ACC112 (cell line): ENCODE measurements at regions not wholly inside any gene's neighbourhood (a gene's known extent, or its start where the extent isn't known, plus 50 kb on each side); places are given as distances from the start of the nearest gene placed in this dataset.

Experiments
- H2AFZ ChIP-seq: fragments of 200-600 bp; sonication (generic); one replicate; pipeline ENCODE4 v1.6.0; 2017; ENCODE audit warnings: antibody characterized with exemption, low read length; ENCODE audit not compliant: unreplicated experiment
- H3K27ac ChIP-seq: fragments of 200-600 bp; sonication (generic); 2 replicates; pipeline ENCODE4 v1.5.1; 2014; ENCODE audit warnings: low read depth, mild to moderate bottlenecking, antibody characterized with exemption, low read length, moderate library complexity
- H3K27me3 ChIP-seq: fragments of 200-600 bp; sonication (generic); 2 replicates; pipeline ENCODE4 v1.6.1; 2014; ENCODE audit warnings: mild to moderate bottlenecking, antibody characterized with exemption, low read length, moderate library complexity, mixed read lengths; ENCODE audit not compliant: insufficient read depth
- H3K36me3 ChIP-seq: fragments of 200-600 bp; sonication (generic); 2 replicates; pipeline ENCODE4 v1.6.1; 2016; ENCODE audit warnings: mild to moderate bottlenecking, antibody characterized with exemption, low read length, moderate library complexity, mixed read lengths; ENCODE audit not compliant: insufficient read depth
- H3K4me1 ChIP-seq: fragments of 200-600 bp; sonication (generic); one replicate; pipeline ENCODE4 v1.6.1; 2016; ENCODE audit warnings: low read length, mixed read lengths; ENCODE audit not compliant: insufficient read depth, unreplicated experiment, control insufficient read depth
- H3K4me3 ChIP-seq: fragments of 200-600 bp; sonication (generic); 2 replicates; pipeline ENCODE4 v1.5.1; 2014; ENCODE audit warnings: mild to moderate bottlenecking, low read depth, low read length
- H3K79me2 ChIP-seq: fragments of 200-600 bp; sonication (generic); one replicate; pipeline ENCODE4 v1.6.0; 2016; ENCODE audit warnings: low read length; ENCODE audit not compliant: control insufficient read depth, unreplicated experiment, insufficient read depth

- H3K27me3 ChIP-seq = peaks cover 16% of the 10 kb centered on the region
- H3K79me2 ChIP-seq = no peaks in the 10 kb centered on the region
- H3K4me1 ChIP-seq = no peaks in the 10 kb centered on the region
- H2AFZ ChIP-seq = no peak overlapping the region
- H3K27ac ChIP-seq = no peak overlapping the region
- no peaks in the 10 kb centered on the region for H3K36me3 ChIP-seq
- H3K4me3 ChIP-seq = no peak overlapping the region
Measured at GRCh38 chr7:96440328-96440727, 118.4 kb upstream of the SLC25A13 start.

- Histone ChIP-seq H3K4me1 (no peaks in the 10 kb centered on the region), H3K27ac (no peak overlapping the region), H3K79me2 (no peaks in the 10 kb centered on the region), H3K36me3 (no peaks in the 10 kb centered on the region), H3K4me3 (no peak overlapping the region), H2AFZ (no peak overlapping the region), H3K27me3 (peaks cover 12% of the 10 kb centered on the region; the same call in 1 of the 2 replicates)
Measured at GRCh38 chr7:96436880-96437279, 115.0 kb upstream of the SLC25A13 start.

- H3K27me3 ChIP-seq = peaks cover 25% of the 10 kb centered on the region
- no peak overlapping the region for H3K4me3 ChIP-seq
Measured at GRCh38 chr7:96430356-96430755, 108.5 kb upstream of the SLC25A13 start.

GRCh38 chr7:96427143-96427542 is 105.2 kb upstream of the SLC25A13 start:
- Histone ChIP-seq H3K4me3 (no peak overlapping the region), H3K27ac (no peak overlapping the region), H3K36me3 (no peaks in the 10 kb centered on the region), H3K27me3 (peaks cover 34% of the 10 kb centered on the region), H3K4me1 (no peaks in the 10 kb centered on the region), H3K79me2 (no peaks in the 10 kb centered on the region), H2AFZ (no peak overlapping the region)

More at GRCh38 chr7:96430356-96430755, 108.5 kb upstream of the SLC25A13 start:
- Histone ChIP-seq H2AFZ (no peak overlapping the region), H3K79me2 (no peaks in the 10 kb centered on the region), H3K36me3 (no peaks in the 10 kb centered on the region), H3K27ac (no peak overlapping the region), H3K4me1 (no peaks in the 10 kb centered on the region)

- H3K79me2 ChIP-seq = no peaks in the 10 kb centered on the region
- peaks cover 39% of the 10 kb centered on the region for H3K27me3 ChIP-seq
- no peak overlapping the region for H3K27ac ChIP-seq
- H3K4me1 ChIP-seq = no peaks in the 10 kb centered on the region
- H2AFZ ChIP-seq = no peak overlapping the region
- H3K4me3 ChIP-seq = no peak overlapping the region
- no peaks in the 10 kb centered on the region for H3K36me3 ChIP-seq
Measured at GRCh38 chr7:96426685-96427084, 104.8 kb upstream of the SLC25A13 start.

- Histone ChIP-seq H3K4me1 (no peaks in the 10 kb centered on the region), H2AFZ (no peak overlapping the region), H3K27ac (no peak overlapping the region), H3K27me3 (peaks cover 45% of the 10 kb centered on the region), H3K36me3 (no peaks in the 10 kb centered on the region), H3K4me3 (no peak overlapping the region), H3K79me2 (no peaks in the 10 kb centered on the region)
Measured at GRCh38 chr7:96426027-96426426, 104.1 kb upstream of the SLC25A13 start.

GRCh38 chr7:96424411-96424810 is 102.5 kb upstream of the SLC25A13 start:
- H3K27me3 ChIP-seq = peaks cover 35% of the 10 kb centered on the region
- no peak overlapping the region for H2AFZ ChIP-seq
- no peaks in the 10 kb centered on the region for H3K36me3 ChIP-seq
- H3K4me3 ChIP-seq = no peak overlapping the region
- no peaks in the 10 kb centered on the region for H3K79me2 ChIP-seq
- H3K27ac ChIP-seq = no peak overlapping the region
- no peaks in the 10 kb centered on the region for H3K4me1 ChIP-seq

- H3K27ac ChIP-seq = no peak overlapping the region
- H3K4me3 ChIP-seq = no peak overlapping the region
- no peak overlapping the region for H2AFZ ChIP-seq
- no peaks in the 10 kb centered on the region for H3K36me3 ChIP-seq
- H3K27me3 ChIP-seq = peaks cover 21% of the 10 kb centered on the region; the same call in 1 of the 2 replicates
- no peaks in the 10 kb centered on the region for H3K79me2 ChIP-seq
- H3K4me1 ChIP-seq = no peaks in the 10 kb centered on the region
Measured at GRCh38 chr7:96422388-96422787, 100.5 kb upstream of the SLC25A13 start.

GRCh38 chr7:96418581-96418980 is 96.7 kb upstream of the SLC25A13 start:
- Histone ChIP-seq H3K4me3 (no peak overlapping the region), H3K27ac (no peak overlapping the region), H3K27me3 (peaks cover 27% of the 10 kb centered on the region; the same call in 1 of the 2 replicates), H3K4me1 (no peaks in the 10 kb centered on the region), H3K79me2 (no peaks in the 10 kb centered on the region), H2AFZ (no peak overlapping the region), H3K36me3 (no peaks in the 10 kb centered on the region)

GRCh38 chr7:96417784-96418183 is 95.9 kb upstream of the SLC25A13 start:
- Histone ChIP-seq H3K4me3 (no peak overlapping the region), H3K4me1 (no peaks in the 10 kb centered on the region), H3K27me3 (peaks cover 22% of the 10 kb centered on the region; the same call in 1 of the 2 replicates), H3K36me3 (no peaks in the 10 kb centered on the region), H2AFZ (no peak overlapping the region), H3K79me2 (no peaks in the 10 kb centered on the region), H3K27ac (no peak overlapping the region)

GRCh38 chr7:96416599-96416998 is 94.7 kb upstream of the SLC25A13 start:
- Histone ChIP-seq H3K27ac (no peak overlapping the region), H3K36me3 (no peaks in the 10 kb centered on the region), H3K4me3 (no peak overlapping the region), H3K27me3 (peaks cover 12% of the 10 kb centered on the region; the same call in 1 of the 2 replicates), H3K4me1 (no peaks in the 10 kb centered on the region), H3K79me2 (no peaks in the 10 kb centered on the region), H2AFZ (no peak overlapping the region)
